BLaER1 treated with 17β-estradiol and CSF1 and Interleukin-3, amounts not matched to agents 10 nM and 100 nM (cell line): ENCODE measurements at regions not wholly inside any gene's neighbourhood (a gene's known extent, or its start where the extent isn't known, plus 50 kb on each side); places are given as distances from the start of the nearest gene placed in this dataset.
"Not testable (repeated sequence)": the region's sequence is repeated elsewhere in the genome, so short reads cannot be mapped to it uniquely, and the experiment has no call there.

Source experiments
- H3K27ac ChIP-seq, 11 experiments: shearing (Covaris generic); formaldehyde crosslinking; 2 replicates each; pipeline ENCODE4 v1.8.1; 2022
- H3K27me3 ChIP-seq, 11 experiments: shearing (Covaris generic); formaldehyde crosslinking; 2 replicates each; pipeline ENCODE4 v1.8.1; 2022
- H3K36me3 ChIP-seq, 11 experiments: shearing (Covaris generic); formaldehyde crosslinking; 2 replicates each; pipeline ENCODE4 v1.8.1; 2022
- H3K4me1 ChIP-seq, 10 experiments: shearing (Covaris generic); formaldehyde crosslinking; 2 replicates each; pipeline ENCODE4 v1.8.1; 2022
- H3K4me2 ChIP-seq, 11 experiments: shearing (Covaris generic); formaldehyde crosslinking; 2 replicates each; pipeline ENCODE4 v1.8.1; 2022
- H3K4me3 ChIP-seq, 10 experiments: shearing (Covaris generic); formaldehyde crosslinking; 2 replicates each; pipeline ENCODE4 v1.8.1; 2022
- H3K9ac ChIP-seq, 11 experiments: shearing (Covaris generic); formaldehyde crosslinking; 2 replicates each; pipeline ENCODE4 v1.8.1; 2022
- H3K9me3 ChIP-seq, 11 experiments: shearing (Covaris generic); formaldehyde crosslinking; replicated peaks in 1 of 11; 2 replicates each; pipeline ENCODE4 v1.8.1; 2022
- H4K20me1 ChIP-seq, 11 experiments: shearing (Covaris generic); formaldehyde crosslinking; 2 replicates each; pipeline ENCODE4 v1.8.1; 2022
- Cebpa-rat ChIP-seq, 11 experiments: shearing (Covaris generic); IDR thresholded peaks; 2 replicates each; pipeline ENCODE4 v1.8.1; 2022

GRCh38 chr6:27547157-27548075 lies 74.5 kb upstream of the ZNF184 start:
- Histone ChIP-seq H4K20me1 (no peaks in the 10 kb centered on the region), H3K4me3 (no peak overlapping the region), H3K9ac (no peak overlapping the region), H3K4me2 (no peak overlapping the region), H3K27ac (no peak overlapping the region), H3K9me3 (peaks cover 14 to 35% (median 26%) of the 10 kb centered on the region in 11 experiments; a peak in 20 of 22 replicates), H3K4me1 (no peaks in the 10 kb centered on the region), H3K36me3 (no peaks in the 10 kb centered on the region), H3K27me3 (no peaks in the 10 kb centered on the region)
- TF ChIP-seq Cebpa-rat (IDR thresholded peaks at IDR 0.05), result no peak

- Histone ChIP-seq H3K4me2 (no peak overlapping the region), H3K9ac (no peak overlapping the region)
Observed at GRCh38 chr6:27546522-27546921, 73.6 kb upstream of the ZNF184 start.

GRCh38 chr6:27545271-27546046 lies 72.6 kb upstream of the ZNF184 start:
- no peak overlapping the region for H3K9ac ChIP-seq
- no peak overlapping the region for H3K4me2 ChIP-seq
- peaks cover 14 to 34% (median 26%) of the 10 kb centered on the region in 11 experiments; a peak in 19 of 22 replicates for H3K9me3 ChIP-seq
- no peaks in the 10 kb centered on the region for H3K4me1 ChIP-seq
- no peaks in the 10 kb centered on the region for H4K20me1 ChIP-seq
- TF ChIP-seq Cebpa-rat (IDR thresholded peaks at IDR 0.05), result no peak
- H3K27me3 ChIP-seq, result no peaks in the 10 kb centered on the region
- no peaks in the 10 kb centered on the region for H3K36me3 ChIP-seq
- H3K27ac ChIP-seq, result no peak overlapping the region
- H3K4me3 ChIP-seq, result no peak overlapping the region

More at GRCh38 chr6:27546522-27546921, 73.6 kb upstream of the ZNF184 start:
- Histone ChIP-seq H3K36me3 (no peaks in the 10 kb centered on the region), H3K4me1 (no peaks in the 10 kb centered on the region), H3K27ac (no peak overlapping the region), H4K20me1 (no peaks in the 10 kb centered on the region), H3K4me3 (no peak overlapping the region), H3K27me3 (no peaks in the 10 kb centered on the region), H3K9me3 (peaks cover 14 to 34% (median 26%) of the 10 kb centered on the region in 11 experiments; a peak in 19 of 22 replicates)
- no peak for TF ChIP-seq Cebpa-rat (IDR thresholded peaks at IDR 0.05)

GRCh38 chr6:27544612-27545260 lies 71.8 kb upstream of the ZNF184 start:
- TF ChIP-seq Cebpa-rat (IDR thresholded peaks at IDR 0.05), result no peak
- H3K27ac ChIP-seq, result no peak overlapping the region
- H3K4me3 ChIP-seq, result no peak overlapping the region
- H3K36me3 ChIP-seq, result no peaks in the 10 kb centered on the region
- H3K4me1 ChIP-seq, result no peaks in the 10 kb centered on the region
- no peaks in the 10 kb centered on the region for H3K27me3 ChIP-seq
- no peaks in the 10 kb centered on the region for H4K20me1 ChIP-seq
- no peak overlapping the region for H3K4me2 ChIP-seq
- peaks cover 14 to 34% (median 26%) of the 10 kb centered on the region in 11 experiments; a peak in 19 of 22 replicates for H3K9me3 ChIP-seq
- no peak overlapping the region for H3K9ac ChIP-seq

- H4K20me1 ChIP-seq, H3K4me2 ChIP-seq, H3K27me3 ChIP-seq, H3K4me3 ChIP-seq, H3K27ac ChIP-seq, H3K4me1 ChIP-seq, H3K9ac ChIP-seq, H3K36me3 ChIP-seq: not testable (repeated sequence)
- peaks cover 14 to 34% (median 26%) of the 10 kb centered on the region in 11 experiments; a peak in 19 of 22 replicates for H3K9me3 ChIP-seq
Observed at GRCh38 chr6:27544135-27544534, 71.2 kb upstream of the ZNF184 start.

GRCh38 chr6:27542485-27542884 lies 69.6 kb upstream of the ZNF184 start:
- H3K4me1 ChIP-seq, result no peaks in the 10 kb centered on the region
- no peak overlapping the region for H3K4me3 ChIP-seq
- no peak for TF ChIP-seq Cebpa-rat (IDR thresholded peaks at IDR 0.05)
- no peak overlapping the region for H3K9ac ChIP-seq
- H3K4me2 ChIP-seq, result no peak overlapping the region
- no peaks in the 10 kb centered on the region for H4K20me1 ChIP-seq
- H3K27me3 ChIP-seq, result no peaks in the 10 kb centered on the region
- no peaks in the 10 kb centered on the region for H3K36me3 ChIP-seq
- H3K9me3 ChIP-seq, result peaks cover 13 to 31% (median 24%) of the 10 kb centered on the region in 11 experiments; a peak in 19 of 22 replicates
- no peak overlapping the region for H3K27ac ChIP-seq

- Histone ChIP-seq H3K36me3 (no peaks in the 10 kb centered on the region), H3K9ac (no peak overlapping the region)
Observed at GRCh38 chr6:27541933-27542297, 69.0 kb upstream of the ZNF184 start.

GRCh38 chr6:27541212-27541932 lies 68.5 kb upstream of the ZNF184 start:
- H3K36me3 ChIP-seq, result no peaks in the 10 kb centered on the region
- H3K4me2 ChIP-seq, result no peak overlapping the region
- no peak overlapping the region for H3K27ac ChIP-seq
- no peaks in the 10 kb centered on the region for H4K20me1 ChIP-seq
- no peaks in the 10 kb centered on the region for H3K4me1 ChIP-seq
- no peak overlapping the region for H3K9ac ChIP-seq
- TF ChIP-seq Cebpa-rat (IDR thresholded peaks at IDR 0.05), result no peak
- no peaks in the 10 kb centered on the region for H3K27me3 ChIP-seq
- H3K4me3 ChIP-seq, result no peak overlapping the region
- H3K9me3 ChIP-seq, result peaks cover 1 to 20% (median 15%) of the 10 kb centered on the region in 11 experiments; a peak in 17 of 22 replicates

More at GRCh38 chr6:27541933-27542297, 69.0 kb upstream of the ZNF184 start:
- no peaks in the 10 kb centered on the region for H4K20me1 ChIP-seq
- H3K27ac ChIP-seq, result no peak overlapping the region
- TF ChIP-seq Cebpa-rat (IDR thresholded peaks at IDR 0.05), result no peak
- H3K9me3 ChIP-seq, result peaks cover 7 to 25% (median 19%) of the 10 kb centered on the region in 11 experiments; a peak in 19 of 22 replicates
- no peak overlapping the region for H3K4me2 ChIP-seq
- no peaks in the 10 kb centered on the region for H3K4me1 ChIP-seq
- H3K4me3 ChIP-seq, result no peak overlapping the region
- H3K27me3 ChIP-seq, result no peaks in the 10 kb centered on the region
